KOPT-K1 (cell line): ENCODE measurements at regions not wholly inside any gene's neighbourhood (a gene's known extent, or its start where the extent isn't known, plus 50 kb on each side); places are given as distances from the start of the nearest gene placed in this dataset.
"Not testable (repeated sequence)": the region's sequence is repeated elsewhere in the genome, so short reads cannot be mapped to it uniquely, and the experiment has no call there.

Source experiments
- H3K27ac ChIP-seq: fragments of 200-600 bp; sonication (generic); 2 replicates; pipeline ENCODE4 v1.5.1; 2016; ENCODE audit warnings: antibody characterized with exemption, mild to moderate bottlenecking, low read depth, low read length; ENCODE audit not compliant: poor library complexity, severe bottlenecking
- H3K36me3 ChIP-seq: fragments of 200-600 bp; sonication (generic); 2 replicates; pipeline ENCODE4 v1.5.1; 2017; ENCODE audit warnings: antibody characterized with exemption, mild to moderate bottlenecking, low read length, moderate library complexity; ENCODE audit not compliant: insufficient read depth
- H3K9me3 ChIP-seq: fragments of 200-600 bp; sonication (generic); 2 replicates; pipeline ENCODE4 v1.5.1; 2017; ENCODE audit warnings: antibody characterized with exemption, low read length, mild to moderate bottlenecking; ENCODE audit not compliant: insufficient read depth, poor library complexity, severe bottlenecking

- H3K27ac ChIP-seq: no peak overlapping the region
- no peaks in the 10 kb centered on the region for H3K36me3 ChIP-seq
- H3K9me3 ChIP-seq: no peaks in the 10 kb centered on the region
Observed at GRCh38 chr13:85148009-85148408, 651.2 kb downstream of the SLITRK6 start.

GRCh38 chr13:85142351-85142927, 656.8 kb downstream of the SLITRK6 start:
- no peaks in the 10 kb centered on the region for H3K36me3 ChIP-seq
- H3K27ac ChIP-seq: no peak overlapping the region
- H3K9me3 ChIP-seq: no peaks in the 10 kb centered on the region

- Histone ChIP-seq H3K36me3 (no peaks in the 10 kb centered on the region), H3K27ac (no peak overlapping the region), H3K9me3 (no peaks in the 10 kb centered on the region)
Observed at GRCh38 chr13:85141401-85141800, 657.8 kb downstream of the SLITRK6 start.

- Histone ChIP-seq H3K9me3 (no peaks in the 10 kb centered on the region), H3K36me3 (no peaks in the 10 kb centered on the region), H3K27ac (no peak overlapping the region)
Observed at GRCh38 chr13:85140192-85140591, 659.0 kb downstream of the SLITRK6 start.

- no peak overlapping the region for H3K27ac ChIP-seq
- no peaks in the 10 kb centered on the region for H3K9me3 ChIP-seq
- H3K36me3 ChIP-seq: no peaks in the 10 kb centered on the region
Observed at GRCh38 chr13:85137516-85137915, 661.7 kb downstream of the SLITRK6 start.

- Histone ChIP-seq H3K27ac (no peak overlapping the region), H3K9me3 (no peaks in the 10 kb centered on the region), H3K36me3 (no peaks in the 10 kb centered on the region)
Observed at GRCh38 chr13:85132986-85133385, 666.2 kb downstream of the SLITRK6 start.

- H3K36me3 ChIP-seq, H3K27ac ChIP-seq, H3K9me3 ChIP-seq: not testable (repeated sequence)
Observed at GRCh38 chr13:85123501-85123900, 675.7 kb downstream of the SLITRK6 start.

- Histone ChIP-seq H3K9me3 (no peaks in the 10 kb centered on the region), H3K27ac (no peak overlapping the region), H3K36me3 (no peaks in the 10 kb centered on the region)
Observed at GRCh38 chr13:85108356-85108755, 690.9 kb downstream of the SLITRK6 start.

GRCh38 chr13:85099245-85099644, 700.0 kb downstream of the SLITRK6 start:
- Histone ChIP-seq H3K9me3 (no peaks in the 10 kb centered on the region), H3K36me3 (no peaks in the 10 kb centered on the region), H3K27ac (no peak overlapping the region)

GRCh38 chr13:85095418-85096272, 703.6 kb downstream of the SLITRK6 start:
- Histone ChIP-seq H3K36me3 (no peaks in the 10 kb centered on the region), H3K9me3 (no peaks in the 10 kb centered on the region), H3K27ac (no peak overlapping the region)

GRCh38 chr13:85093808-85094207, 705.4 kb downstream of the SLITRK6 start:
- no peaks in the 10 kb centered on the region for H3K36me3 ChIP-seq
- no peaks in the 10 kb centered on the region for H3K9me3 ChIP-seq
- no peak overlapping the region for H3K27ac ChIP-seq

- H3K9me3 ChIP-seq: no peaks in the 10 kb centered on the region
- H3K36me3 ChIP-seq: no peaks in the 10 kb centered on the region
- no peak overlapping the region for H3K27ac ChIP-seq
Observed at GRCh38 chr13:85091631-85092234, 707.5 kb downstream of the SLITRK6 start.

- Histone ChIP-seq H3K9me3 (no peaks in the 10 kb centered on the region), H3K27ac (no peak overlapping the region), H3K36me3 (no peaks in the 10 kb centered on the region)
Observed at GRCh38 chr13:85089186-85089585, 710.0 kb downstream of the SLITRK6 start.

GRCh38 chr13:85080691-85081090, 718.5 kb downstream of the SLITRK6 start:
- H3K9me3 ChIP-seq: no peaks in the 10 kb centered on the region
- no peak overlapping the region for H3K27ac ChIP-seq
- H3K36me3 ChIP-seq: no peaks in the 10 kb centered on the region

GRCh38 chr13:85076343-85076742, 722.9 kb downstream of the SLITRK6 start:
- no peak overlapping the region for H3K27ac ChIP-seq
- H3K9me3 ChIP-seq: no peaks in the 10 kb centered on the region
- no peaks in the 10 kb centered on the region for H3K36me3 ChIP-seq
